ENCODE measurements at regions not wholly inside any gene's neighbourhood (a gene's known extent, or its start where the extent isn't known, plus 50 kb on each side); places are given as distances from the start of the nearest gene placed in this dataset.

DNA sequence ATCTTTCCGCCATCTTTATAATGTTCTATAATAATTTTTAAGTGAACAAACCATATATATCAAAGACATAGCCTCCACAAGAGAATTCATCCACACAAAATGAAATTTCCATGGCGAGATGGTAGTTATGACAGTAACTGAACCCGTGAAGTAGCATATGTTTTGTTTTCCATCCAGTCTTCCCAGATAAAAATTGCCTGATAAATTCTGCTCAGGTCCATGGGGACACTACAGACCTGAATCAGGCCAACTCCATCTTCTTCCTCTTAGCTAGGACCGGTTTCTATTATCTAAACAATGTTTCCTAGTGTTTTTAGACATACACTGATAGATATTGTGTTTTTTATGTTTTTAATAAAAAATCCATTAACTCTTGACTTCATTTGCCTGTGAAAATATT is 235.7 kb downstream of the PLK2 start:
- DNase-seq (ENCODE audit: low spot score in 2 of 2): no peak
- in situ Hi-C loops (cut with MboI; ENCODE audit: low sequenced_read_pairs): no loop called here
- H3K4me3 ChIP-seq: no peak overlapping the region

DNA sequence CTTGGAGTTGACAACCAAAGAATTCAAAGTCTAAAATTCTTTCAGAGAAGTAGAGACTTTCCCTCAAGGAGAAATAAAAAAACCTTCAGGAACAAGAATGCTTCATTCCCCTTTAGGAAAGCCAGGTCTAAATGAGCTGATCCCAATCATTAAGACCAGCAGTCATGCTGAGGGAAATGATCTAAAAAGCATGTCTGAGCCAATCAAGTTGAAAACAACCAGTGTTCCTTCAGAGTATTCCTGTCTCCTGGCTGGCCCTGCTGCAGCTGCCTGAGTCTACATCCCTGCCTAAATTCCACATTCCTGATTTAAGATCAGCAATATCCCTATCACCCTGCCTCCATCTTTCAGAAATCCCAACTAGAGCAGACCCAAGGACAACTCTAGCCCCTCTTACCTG is 244.5 kb downstream of the PLK2 start:
- no peaks in the 10 kb centered on the region for H3K27me3 ChIP-seq (ENCODE audit: low read depth)
- no peak overlapping the region for H3K4me3 ChIP-seq
- no peaks in the 10 kb centered on the region for H3K36me3 ChIP-seq (replicated peaks)
- no peaks in the 10 kb centered on the region for H3K9me3 ChIP-seq
- no peak for DNase-seq (ENCODE audit: low spot score in 2 of 2)
- in situ Hi-C loops (cut with MboI; ENCODE audit: low sequenced_read_pairs): no loop called here
- no peaks in the 10 kb centered on the region for H3K4me1 ChIP-seq

More for the DNA sequence above, 235.7 kb downstream of the PLK2 start:
- H3K4me1 ChIP-seq: no peaks in the 10 kb centered on the region
- H3K27me3 ChIP-seq (ENCODE audit: low read depth): no peaks in the 10 kb centered on the region
- no peaks in the 10 kb centered on the region for H3K9me3 ChIP-seq
- no peaks in the 10 kb centered on the region for H3K36me3 ChIP-seq (replicated peaks)

DNA sequence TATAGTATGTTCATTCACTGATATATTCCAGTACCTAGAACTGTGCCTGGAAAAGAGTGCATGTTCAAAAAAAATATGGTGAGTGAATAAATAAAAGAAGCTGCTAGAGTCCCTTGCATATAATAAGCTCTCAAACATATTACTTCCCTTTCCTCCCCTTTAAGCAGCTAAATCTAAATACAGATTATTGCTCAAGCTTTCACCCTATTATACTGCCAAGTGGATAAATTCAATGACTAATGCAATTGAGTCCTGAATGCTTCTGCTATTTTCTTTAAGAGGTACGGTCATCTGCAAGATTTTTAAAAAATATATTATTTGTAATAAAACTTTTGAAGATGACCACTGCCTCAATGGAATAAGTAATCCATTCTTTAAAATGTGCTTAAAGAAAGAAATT is 248.4 kb downstream of the PLK2 start:
- H3K36me3 ChIP-seq (replicated peaks): no peaks in the 10 kb centered on the region
- no peaks in the 10 kb centered on the region for H3K9me3 ChIP-seq
- no peaks in the 10 kb centered on the region for H3K27me3 ChIP-seq (ENCODE audit: low read depth)
- in situ Hi-C loops (cut with MboI; ENCODE audit: low sequenced_read_pairs): no loop called here
- H3K4me1 ChIP-seq: no peaks in the 10 kb centered on the region
- no peak overlapping the region for H3K4me3 ChIP-seq
- no peak for DNase-seq (ENCODE audit: low spot score in 2 of 2)

- H3K36me3 ChIP-seq (replicated peaks): no peaks in the 10 kb centered on the region
- no peaks in the 10 kb centered on the region for H3K4me1 ChIP-seq
- H3K9me3 ChIP-seq: no peaks in the 10 kb centered on the region
- in situ Hi-C loops (cut with MboI; ENCODE audit: low sequenced_read_pairs): no loop called here
- DNase-seq (ENCODE audit: low spot score in 2 of 2): no peak
- H3K27me3 ChIP-seq (ENCODE audit: low read depth): no peaks in the 10 kb centered on the region
- H3K4me3 ChIP-seq: no peak overlapping the region
These were observed 251.2 kb downstream of the PLK2 start for GRCh38 chr5:58208674-58209073.

DNA sequence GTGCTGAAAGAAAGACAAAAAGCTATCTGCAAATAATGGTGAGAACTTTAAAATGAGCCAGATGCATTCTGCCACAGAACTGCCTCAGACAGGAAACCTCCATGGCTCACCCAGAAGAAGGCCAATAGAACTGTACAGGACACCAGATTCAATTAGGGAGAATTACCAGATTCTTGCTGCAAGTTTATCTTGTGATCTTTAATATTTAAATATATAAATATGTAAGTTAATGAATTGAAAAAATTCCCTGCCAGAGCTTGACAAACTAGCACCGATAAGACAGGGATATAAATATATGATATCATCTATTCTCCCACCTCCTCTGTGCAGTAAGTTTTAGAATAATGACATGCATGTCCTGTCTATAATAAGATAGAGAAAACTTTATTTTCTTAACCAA is 252.8 kb downstream of the PLK2 start:
- no peak overlapping the region for H3K4me3 ChIP-seq

GRCh38 chr5:58204966-58205365 is 254.9 kb downstream of the PLK2 start:
- no peak overlapping the region for H3K4me3 ChIP-seq
- no peak for DNase-seq (ENCODE audit: low spot score in 2 of 2)
- no peaks in the 10 kb centered on the region for H3K27me3 ChIP-seq (ENCODE audit: low read depth)
- no peaks in the 10 kb centered on the region for H3K36me3 ChIP-seq (replicated peaks)
- H3K4me1 ChIP-seq: no peaks in the 10 kb centered on the region
- in situ Hi-C loops (cut with MboI; ENCODE audit: low sequenced_read_pairs): no loop called here
- H3K9me3 ChIP-seq: no peaks in the 10 kb centered on the region

More for the DNA sequence above, 252.8 kb downstream of the PLK2 start:
- H3K36me3 ChIP-seq (replicated peaks): no peaks in the 10 kb centered on the region
- in situ Hi-C loops (cut with MboI; ENCODE audit: low sequenced_read_pairs): no loop called here
- H3K4me1 ChIP-seq: no peaks in the 10 kb centered on the region
- H3K27me3 ChIP-seq (ENCODE audit: low read depth): no peaks in the 10 kb centered on the region
- H3K9me3 ChIP-seq: no peaks in the 10 kb centered on the region
- DNase-seq (ENCODE audit: low spot score in 2 of 2): no peak

DNA sequence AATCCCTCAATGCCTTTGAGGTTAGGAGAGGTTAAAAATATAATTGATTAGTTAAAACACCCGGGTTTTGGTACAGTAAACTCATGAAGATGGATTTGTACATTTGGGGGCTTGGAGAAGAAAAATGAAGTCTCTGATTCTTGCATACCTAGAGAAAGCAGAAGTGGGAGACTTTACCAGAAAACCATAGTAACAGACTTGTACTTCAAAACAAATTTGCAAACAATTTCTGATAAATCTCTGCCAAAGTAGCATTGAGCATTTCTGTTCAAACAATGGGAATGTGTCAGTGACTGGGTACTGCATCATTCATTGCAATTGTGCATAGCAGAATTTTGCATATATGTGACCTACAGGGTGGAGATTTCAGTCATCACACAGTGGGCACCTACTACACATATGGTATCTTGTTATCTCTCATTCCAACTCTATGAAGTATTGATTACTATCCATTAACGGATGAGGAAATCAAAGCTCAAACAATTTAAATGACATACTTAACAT is 256.9 kb downstream of the PLK2 start:
- in situ Hi-C loops (cut with MboI; ENCODE audit: low sequenced_read_pairs): no loop called here
- no peak for DNase-seq (ENCODE audit: low spot score in 2 of 2)

GRCh38 chr5:58201922-58202648 is 257.8 kb downstream of the PLK2 start:
- Histone ChIP-seq H3K36me3 (replicated peaks) (no peaks in the 10 kb centered on the region), H3K27me3 (ENCODE audit: low read depth) (no peaks in the 10 kb centered on the region), H3K4me3 (no peak overlapping the region), H3K9me3 (no peaks in the 10 kb centered on the region), H3K4me1 (no peaks in the 10 kb centered on the region)
- DNase-seq (ENCODE audit: low spot score in 2 of 2): no peak
- in situ Hi-C loops (cut with MboI; ENCODE audit: low sequenced_read_pairs): no loop called here

More for the DNA sequence above, 256.9 kb downstream of the PLK2 start:
- Histone ChIP-seq H3K4me3 (no peak overlapping the region), H3K27me3 (ENCODE audit: low read depth) (no peaks in the 10 kb centered on the region), H3K36me3 (replicated peaks) (no peaks in the 10 kb centered on the region), H3K9me3 (no peaks in the 10 kb centered on the region), H3K4me1 (no peaks in the 10 kb centered on the region)

DNA sequence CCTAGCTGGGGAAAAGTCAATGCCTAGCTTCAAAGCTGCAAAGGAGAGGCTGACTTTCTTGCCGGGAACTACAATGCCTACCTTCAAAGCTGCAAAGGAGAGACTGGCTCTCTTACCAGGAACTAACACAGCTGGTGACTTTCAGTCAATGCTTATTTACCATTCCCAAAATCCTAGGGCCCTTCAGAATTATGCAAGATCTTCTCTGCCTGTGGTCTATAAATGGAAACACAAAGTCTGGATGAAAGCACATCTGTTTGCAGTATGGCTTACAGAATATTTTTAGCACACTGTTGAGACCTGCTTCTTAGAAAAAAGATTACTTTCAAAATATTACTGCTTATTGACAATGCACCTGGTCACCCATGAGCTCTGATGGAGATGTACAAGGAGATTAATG is 259.4 kb downstream of the PLK2 start:
- Histone ChIP-seq H3K9me3 (no peaks in the 10 kb centered on the region), H3K27me3 (ENCODE audit: low read depth) (no peaks in the 10 kb centered on the region), H3K36me3 (replicated peaks) (no peaks in the 10 kb centered on the region), H3K4me3 (no peak overlapping the region), H3K4me1 (no peaks in the 10 kb centered on the region)
- DNase-seq (ENCODE audit: low spot score in 2 of 2): no peak
- in situ Hi-C loops (cut with MboI; ENCODE audit: low sequenced_read_pairs): no loop called here

DNA sequence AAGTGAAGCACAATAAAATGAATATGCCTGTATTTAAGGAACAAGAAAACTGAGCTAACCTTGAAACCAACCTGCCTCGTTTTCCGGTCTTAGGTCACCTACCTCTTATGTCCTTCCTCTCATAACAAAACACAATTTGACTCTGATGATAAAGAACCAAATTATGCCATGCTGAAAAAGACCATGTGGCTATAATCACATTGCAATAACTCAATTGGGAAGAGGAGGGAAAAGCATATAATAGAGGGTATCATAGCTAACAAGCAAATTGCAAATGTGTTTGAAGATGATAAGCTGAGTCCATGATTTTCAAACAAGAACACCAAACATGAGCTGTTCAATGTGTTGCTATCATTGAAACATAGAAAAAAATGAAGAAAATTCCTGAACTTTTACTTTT is 260.8 kb downstream of the PLK2 start:
- Histone ChIP-seq H3K36me3 (replicated peaks) (no peaks in the 10 kb centered on the region), H3K4me1 (no peaks in the 10 kb centered on the region), H3K27me3 (ENCODE audit: low read depth) (no peaks in the 10 kb centered on the region), H3K9me3 (no peaks in the 10 kb centered on the region), H3K4me3 (no peak overlapping the region)
- DNase-seq (ENCODE audit: low spot score in 2 of 2): no peak
- in situ Hi-C loops (cut with MboI; ENCODE audit: low sequenced_read_pairs): no loop called here

DNA sequence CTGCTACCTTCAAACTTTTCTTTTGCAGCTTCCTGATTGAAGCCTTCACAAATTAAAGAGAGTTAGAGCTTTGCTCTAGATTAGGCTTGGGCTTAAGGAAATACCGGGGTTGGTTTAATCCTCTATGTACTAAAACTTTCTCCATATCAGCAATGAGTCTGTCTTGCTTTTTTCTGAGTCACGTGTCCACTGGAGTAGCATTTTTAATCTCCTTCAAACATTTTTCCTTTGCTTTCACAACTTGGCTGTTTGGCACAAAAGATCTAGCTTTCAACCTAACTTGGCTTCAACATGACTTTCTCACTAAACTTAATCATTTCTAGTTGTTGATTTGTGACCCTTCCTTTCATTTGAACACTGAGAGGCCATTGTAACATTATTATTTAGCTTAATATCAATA is 261.6 kb downstream of the PLK2 start:
- Histone ChIP-seq H3K27me3 (ENCODE audit: low read depth) (no peaks in the 10 kb centered on the region), H3K9me3 (no peaks in the 10 kb centered on the region), H3K4me3 (no peak overlapping the region), H3K36me3 (replicated peaks) (no peaks in the 10 kb centered on the region), H3K4me1 (no peaks in the 10 kb centered on the region)
- DNase-seq (ENCODE audit: low spot score in 2 of 2): no peak
- in situ Hi-C loops (cut with MboI; ENCODE audit: low sequenced_read_pairs): no loop called here

DNA sequence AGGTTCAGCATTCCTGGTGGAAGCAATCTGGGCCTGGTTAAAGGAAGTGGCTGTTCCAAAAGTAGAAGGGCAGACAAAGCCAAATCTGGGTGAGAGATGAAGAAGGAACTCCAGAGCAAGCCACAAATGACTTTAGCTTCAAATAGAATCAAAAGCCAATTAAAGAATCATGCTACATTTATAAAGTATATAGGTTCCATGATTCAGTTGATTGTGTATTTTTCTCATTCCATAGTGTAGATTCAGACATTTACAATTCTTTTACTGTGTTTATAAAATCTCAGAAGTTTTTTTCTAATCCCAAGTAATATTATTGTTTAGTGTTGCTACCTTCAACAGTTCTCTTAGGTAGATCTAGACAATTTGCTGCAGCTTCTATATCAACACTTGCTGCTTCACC is 262.0 kb downstream of the PLK2 start:
- Histone ChIP-seq H3K27me3 (ENCODE audit: low read depth) (no peaks in the 10 kb centered on the region), H3K36me3 (replicated peaks) (no peaks in the 10 kb centered on the region), H3K4me3 (no peak overlapping the region), H3K9me3 (no peaks in the 10 kb centered on the region), H3K4me1 (no peaks in the 10 kb centered on the region)
- no peak for DNase-seq (ENCODE audit: low spot score in 2 of 2)
- in situ Hi-C loops (cut with MboI; ENCODE audit: low sequenced_read_pairs): no loop called here

GRCh38 chr5:58191443-58191842 is 268.4 kb downstream of the PLK2 start:
- Histone ChIP-seq H3K36me3 (replicated peaks) (no peaks in the 10 kb centered on the region), H3K4me1 (no peaks in the 10 kb centered on the region), H3K27me3 (ENCODE audit: low read depth) (no peaks in the 10 kb centered on the region), H3K4me3 (no peak overlapping the region), H3K9me3 (no peaks in the 10 kb centered on the region)
- in situ Hi-C loops (cut with MboI; ENCODE audit: low sequenced_read_pairs): no loop called here
- DNase-seq (ENCODE audit: low spot score in 2 of 2): no peak

DNA sequence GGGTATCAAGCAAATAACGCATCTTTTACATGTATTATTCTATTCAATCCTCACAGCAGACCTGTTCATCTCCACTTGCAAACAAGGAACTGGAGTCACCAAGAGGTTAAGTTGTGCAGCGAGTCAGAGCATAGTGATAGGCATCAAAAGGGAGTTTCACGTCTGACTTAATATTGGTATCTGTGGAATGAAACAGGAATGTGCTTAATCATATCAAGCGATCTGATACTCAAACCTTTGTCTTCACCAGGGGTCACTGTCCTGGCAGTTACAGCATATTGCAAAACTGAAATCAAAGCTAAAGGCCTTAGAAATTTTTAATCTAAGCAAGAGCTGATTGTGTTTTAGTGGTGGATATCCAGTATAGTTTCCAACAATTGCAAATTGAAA is 271.6 kb downstream of the PLK2 start:
- Histone ChIP-seq H3K36me3 (replicated peaks) (no peaks in the 10 kb centered on the region), H3K4me3 (no peak overlapping the region), H3K4me1 (no peaks in the 10 kb centered on the region), H3K9me3 (no peaks in the 10 kb centered on the region), H3K27me3 (ENCODE audit: low read depth) (no peaks in the 10 kb centered on the region)
- in situ Hi-C loops (cut with MboI; ENCODE audit: low sequenced_read_pairs): no loop called here
- no peak for DNase-seq (ENCODE audit: low spot score in 2 of 2)

All from HAP-1 (cell line).